ENCODE measurements at regions not wholly inside any gene's neighbourhood (a gene's known extent, or its start where the extent isn't known, plus 50 kb on each side); places are given as distances from the start of the nearest gene placed in this dataset.

DNA sequence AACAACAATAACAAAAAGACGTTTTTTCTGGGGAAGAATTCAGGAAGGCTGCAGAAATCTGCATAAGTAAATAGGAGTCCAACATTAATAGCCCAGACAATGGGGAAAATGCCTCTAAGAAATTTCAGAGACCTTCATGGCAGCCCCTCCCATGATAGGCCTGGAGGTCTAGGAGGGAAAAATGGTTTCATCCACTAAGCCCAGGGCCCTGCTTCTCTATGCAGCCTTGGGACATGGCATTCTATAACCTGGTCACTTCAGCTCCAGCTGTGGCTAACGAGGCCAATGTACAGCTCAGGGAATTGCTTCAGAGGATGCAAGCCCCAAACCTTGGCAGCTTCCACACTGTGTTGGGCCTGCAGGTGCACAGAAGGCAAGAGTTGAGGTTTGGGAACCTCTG is 125.6 kb upstream of the GMNC start:
- Histone ChIP-seq H3K27ac (ENCODE audit: low read depth in 2 of 2, low read length in 1 of 2) (no peak overlapping the region), H3K36me3 (replicated peaks in 1 of 2; ENCODE audit: control insufficient read depth in 1 of 2, insufficient read depth in 2 of 2, low read length in 1 of 2) (no peaks in the 10 kb centered on the region), H3K9me3 (no peaks in the 10 kb centered on the region), H3K79me2 (ENCODE audit: insufficient read depth) (no peaks in the 10 kb centered on the region), H2AFZ (ENCODE audit: low read depth) (no peak overlapping the region), H3K4me2 (no peak overlapping the region), H3K9ac (no peak overlapping the region), H3K9me2 (no peaks in the 10 kb centered on the region), H3K27me3 (ENCODE audit: insufficient read depth) (no peaks in the 10 kb centered on the region), H3F3A (replicated peaks; ENCODE audit: insufficient read depth) (no peaks in the 10 kb centered on the region), H4K20me1 (ENCODE audit: insufficient read depth) (no peaks in the 10 kb centered on the region), H3K4me1 (ENCODE audit: control insufficient read depth in 1 of 2, insufficient read depth in 2 of 2, low read depth in 1 of 2, low read length in 1 of 2) (no peaks in the 10 kb centered on the region), H3K4me3 (ENCODE audit: low read depth in 2 of 2, low read length in 1 of 2) (no peak overlapping the region)
- DNase-seq, result no peak
- 0% methylated on average over 1 of the region's 2 CpGs for WGBS (ENCODE audit: low lambda C conversion rate)
- ChIA-PET CTCF (no interaction called here), POLR2A (no interaction called here)
- TF ChIP-seq FOSL2 (IDR thresholded peaks at IDR 0.05; ENCODE audit: borderline replicate concordance, low read depth), result no peak
- no peak for TF ChIP-seq RXRA (IDR thresholded peaks at IDR 0.05; ENCODE audit: borderline replicate concordance, low read depth)
- no peak for TF ChIP-seq NRF1 (IDR thresholded peaks at IDR 0.05; ENCODE audit: low read depth, low read length)
- no peak for TF ChIP-seq MXI1 (IDR thresholded peaks at IDR 0.05; ENCODE audit: low read depth, low read length)
- TF ChIP-seq, protein P1, sequence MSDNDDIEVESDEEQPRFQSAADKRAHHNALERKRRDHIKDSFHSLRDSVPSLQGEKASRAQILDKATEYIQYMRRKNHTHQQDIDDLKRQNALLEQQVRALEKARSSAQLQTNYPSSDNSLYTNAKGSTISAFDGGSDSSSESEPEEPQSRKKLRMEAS (IDR thresholded peaks at IDR 0.05; ENCODE audit: low read depth), result no peak
- no peak for TF ChIP-seq TCF12 (IDR thresholded peaks at IDR 0.05)
- TF ChIP-seq RFX5 (IDR thresholded peaks at IDR 0.05; ENCODE audit: low read length), result no peak
- TF ChIP-seq RAD21 (IDR thresholded peaks at IDR 0.05; ENCODE audit: low read length), result no peak
- TF ChIP-seq, protein P2, sequence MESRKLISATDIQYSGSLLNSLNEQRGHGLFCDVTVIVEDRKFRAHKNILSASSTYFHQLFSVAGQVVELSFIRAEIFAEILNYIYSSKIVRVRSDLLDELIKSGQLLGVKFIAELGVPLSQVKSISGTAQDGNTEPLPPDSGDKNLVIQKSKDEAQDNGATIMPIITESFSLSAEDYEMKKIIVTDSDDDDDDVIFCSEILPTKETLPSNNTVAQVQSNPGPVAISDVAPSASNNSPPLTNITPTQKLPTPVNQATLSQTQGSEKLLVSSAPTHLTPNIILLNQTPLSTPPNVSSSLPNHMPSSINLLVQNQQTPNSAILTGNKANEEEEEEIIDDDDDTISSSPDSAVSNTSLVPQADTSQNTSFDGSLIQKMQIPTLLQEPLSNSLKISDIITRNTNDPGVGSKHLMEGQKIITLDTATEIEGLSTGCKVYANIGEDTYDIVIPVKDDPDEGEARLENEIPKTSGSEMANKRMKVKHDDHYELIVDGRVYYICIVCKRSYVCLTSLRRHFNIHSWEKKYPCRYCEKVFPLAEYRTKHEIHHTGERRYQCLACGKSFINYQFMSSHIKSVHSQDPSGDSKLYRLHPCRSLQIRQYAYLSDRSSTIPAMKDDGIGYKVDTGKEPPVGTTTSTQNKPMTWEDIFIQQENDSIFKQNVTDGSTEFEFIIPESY (IDR thresholded peaks at IDR 0.05; ENCODE audit: borderline replicate concordance, low read depth), result no peak
- no peak for TF ChIP-seq GABPA (IDR thresholded peaks at IDR 0.05; ENCODE audit: low read depth)
- TF ChIP-seq ELF1 (IDR thresholded peaks at IDR 0.05), result no peak
- TF ChIP-seq CHD2 (IDR thresholded peaks at IDR 0.05; ENCODE audit: low read length, partially characterized antibody), result no peak
- no peak for TF ChIP-seq EP300 (IDR thresholded peaks at IDR 0.05; ENCODE audit: borderline replicate concordance in 1 of 2, low read depth in 1 of 2, low read length in 1 of 2)
- TF ChIP-seq, protein P3, sequence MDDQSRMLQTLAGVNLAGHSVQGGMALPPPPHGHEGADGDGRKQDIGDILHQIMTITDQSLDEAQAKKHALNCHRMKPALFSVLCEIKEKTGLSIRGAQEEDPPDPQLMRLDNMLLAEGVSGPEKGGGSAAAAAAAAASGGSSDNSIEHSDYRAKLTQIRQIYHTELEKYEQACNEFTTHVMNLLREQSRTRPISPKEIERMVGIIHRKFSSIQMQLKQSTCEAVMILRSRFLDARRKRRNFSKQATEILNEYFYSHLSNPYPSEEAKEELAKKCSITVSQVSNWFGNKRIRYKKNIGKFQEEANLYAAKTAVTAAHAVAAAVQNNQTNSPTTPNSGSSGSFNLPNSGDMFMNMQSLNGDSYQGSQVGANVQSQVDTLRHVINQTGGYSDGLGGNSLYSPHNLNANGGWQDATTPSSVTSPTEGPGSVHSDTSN (IDR thresholded peaks at IDR 0.05), result no peak
- TF ChIP-seq, protein P4, sequence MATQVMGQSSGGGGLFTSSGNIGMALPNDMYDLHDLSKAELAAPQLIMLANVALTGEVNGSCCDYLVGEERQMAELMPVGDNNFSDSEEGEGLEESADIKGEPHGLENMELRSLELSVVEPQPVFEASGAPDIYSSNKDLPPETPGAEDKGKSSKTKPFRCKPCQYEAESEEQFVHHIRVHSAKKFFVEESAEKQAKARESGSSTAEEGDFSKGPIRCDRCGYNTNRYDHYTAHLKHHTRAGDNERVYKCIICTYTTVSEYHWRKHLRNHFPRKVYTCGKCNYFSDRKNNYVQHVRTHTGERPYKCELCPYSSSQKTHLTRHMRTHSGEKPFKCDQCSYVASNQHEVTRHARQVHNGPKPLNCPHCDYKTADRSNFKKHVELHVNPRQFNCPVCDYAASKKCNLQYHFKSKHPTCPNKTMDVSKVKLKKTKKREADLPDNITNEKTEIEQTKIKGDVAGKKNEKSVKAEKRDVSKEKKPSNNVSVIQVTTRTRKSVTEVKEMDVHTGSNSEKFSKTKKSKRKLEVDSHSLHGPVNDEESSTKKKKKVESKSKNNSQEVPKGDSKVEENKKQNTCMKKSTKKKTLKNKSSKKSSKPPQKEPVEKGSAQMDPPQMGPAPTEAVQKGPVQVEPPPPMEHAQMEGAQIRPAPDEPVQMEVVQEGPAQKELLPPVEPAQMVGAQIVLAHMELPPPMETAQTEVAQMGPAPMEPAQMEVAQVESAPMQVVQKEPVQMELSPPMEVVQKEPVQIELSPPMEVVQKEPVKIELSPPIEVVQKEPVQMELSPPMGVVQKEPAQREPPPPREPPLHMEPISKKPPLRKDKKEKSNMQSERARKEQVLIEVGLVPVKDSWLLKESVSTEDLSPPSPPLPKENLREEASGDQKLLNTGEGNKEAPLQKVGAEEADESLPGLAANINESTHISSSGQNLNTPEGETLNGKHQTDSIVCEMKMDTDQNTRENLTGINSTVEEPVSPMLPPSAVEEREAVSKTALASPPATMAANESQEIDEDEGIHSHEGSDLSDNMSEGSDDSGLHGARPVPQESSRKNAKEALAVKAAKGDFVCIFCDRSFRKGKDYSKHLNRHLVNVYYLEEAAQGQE (IDR thresholded peaks at IDR 0.05; ENCODE audit: low read depth, low read length), result no peak
- no peak for TF ChIP-seq GATA2 (CRISPR knock-in tag; IDR thresholded peaks at IDR 0.05)
- TF ChIP-seq YY1 (IDR thresholded peaks at IDR 0.05; ENCODE audit: low read depth), result no peak
- TF ChIP-seq NFIC (IDR thresholded peaks at IDR 0.05; ENCODE audit: borderline replicate concordance), result no peak
- TF ChIP-seq RCOR1 (IDR thresholded peaks at IDR 0.05; ENCODE audit: low read length), result no peak
